ENCODE measurements at regions not wholly inside any gene's neighbourhood (a gene's known extent, or its start where the extent isn't known, plus 50 kb on each side); places are given as distances from the start of the nearest gene placed in this dataset.

- TF ChIP-seq CTCF (IDR thresholded peaks at IDR 0.05; ENCODE audit: insufficient read depth, low read length) (no peak), GABPA (IDR thresholded peaks at IDR 0.05; ENCODE audit: low read depth) (no peak), POLR2AphosphoS5 (IDR thresholded peaks at IDR 0.05; ENCODE audit: low read depth) (no peak), SPI1 (IDR thresholded peaks at IDR 0.05; ENCODE audit: borderline replicate concordance, low read depth) (no peak)
- TF ChIP-seq, protein P1, sequence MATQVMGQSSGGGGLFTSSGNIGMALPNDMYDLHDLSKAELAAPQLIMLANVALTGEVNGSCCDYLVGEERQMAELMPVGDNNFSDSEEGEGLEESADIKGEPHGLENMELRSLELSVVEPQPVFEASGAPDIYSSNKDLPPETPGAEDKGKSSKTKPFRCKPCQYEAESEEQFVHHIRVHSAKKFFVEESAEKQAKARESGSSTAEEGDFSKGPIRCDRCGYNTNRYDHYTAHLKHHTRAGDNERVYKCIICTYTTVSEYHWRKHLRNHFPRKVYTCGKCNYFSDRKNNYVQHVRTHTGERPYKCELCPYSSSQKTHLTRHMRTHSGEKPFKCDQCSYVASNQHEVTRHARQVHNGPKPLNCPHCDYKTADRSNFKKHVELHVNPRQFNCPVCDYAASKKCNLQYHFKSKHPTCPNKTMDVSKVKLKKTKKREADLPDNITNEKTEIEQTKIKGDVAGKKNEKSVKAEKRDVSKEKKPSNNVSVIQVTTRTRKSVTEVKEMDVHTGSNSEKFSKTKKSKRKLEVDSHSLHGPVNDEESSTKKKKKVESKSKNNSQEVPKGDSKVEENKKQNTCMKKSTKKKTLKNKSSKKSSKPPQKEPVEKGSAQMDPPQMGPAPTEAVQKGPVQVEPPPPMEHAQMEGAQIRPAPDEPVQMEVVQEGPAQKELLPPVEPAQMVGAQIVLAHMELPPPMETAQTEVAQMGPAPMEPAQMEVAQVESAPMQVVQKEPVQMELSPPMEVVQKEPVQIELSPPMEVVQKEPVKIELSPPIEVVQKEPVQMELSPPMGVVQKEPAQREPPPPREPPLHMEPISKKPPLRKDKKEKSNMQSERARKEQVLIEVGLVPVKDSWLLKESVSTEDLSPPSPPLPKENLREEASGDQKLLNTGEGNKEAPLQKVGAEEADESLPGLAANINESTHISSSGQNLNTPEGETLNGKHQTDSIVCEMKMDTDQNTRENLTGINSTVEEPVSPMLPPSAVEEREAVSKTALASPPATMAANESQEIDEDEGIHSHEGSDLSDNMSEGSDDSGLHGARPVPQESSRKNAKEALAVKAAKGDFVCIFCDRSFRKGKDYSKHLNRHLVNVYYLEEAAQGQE (IDR thresholded peaks at IDR 0.05; ENCODE audit: insufficient replicate concordance, low read depth), result no peak
Measured at GRCh38 chr2:111678161-111678560, 205.8 kb downstream of the ANAPC1 start.
